Mucosa of stomach (tissue), 1 donor: ENCODE measurements at regions not wholly inside any gene's neighbourhood (a gene's known extent, or its start where the extent isn't known, plus 50 kb on each side); places are given as distances from the start of the nearest gene placed in this dataset.

ENCODE experiments used
- H3K27me3 ChIP-seq: one replicate; pipeline ENCODE4 v1.7.0; 2013; ENCODE audit warnings: mild to moderate bottlenecking, low read length; ENCODE audit not compliant: control insufficient read depth, insufficient read depth
- H3K36me3 ChIP-seq: one replicate; pipeline ENCODE4 v1.7.0; 2013; ENCODE audit warnings: low read length; ENCODE audit not compliant: control insufficient read depth, insufficient read depth
- H3K4me1 ChIP-seq: one replicate; pipeline ENCODE4 v1.7.0; 2013; ENCODE audit warnings: mild to moderate bottlenecking, low read length; ENCODE audit not compliant: control insufficient read depth, insufficient read depth
- H3K4me3 ChIP-seq: one replicate; pipeline ENCODE4 v1.7.0; 2013; ENCODE audit warnings: low read length
- H3K9ac ChIP-seq: one replicate; pipeline ENCODE4 v1.7.0; 2013; ENCODE audit warnings: mild to moderate bottlenecking, low read length, moderate library complexity
- H3K9me3 ChIP-seq: one replicate; pipeline ENCODE4 v1.7.0; 2013; ENCODE audit warnings: mild to moderate bottlenecking, low read length, moderate library complexity; ENCODE audit not compliant: control insufficient read depth
- donor health status: Pancreatic carcinoma.

DNA sequence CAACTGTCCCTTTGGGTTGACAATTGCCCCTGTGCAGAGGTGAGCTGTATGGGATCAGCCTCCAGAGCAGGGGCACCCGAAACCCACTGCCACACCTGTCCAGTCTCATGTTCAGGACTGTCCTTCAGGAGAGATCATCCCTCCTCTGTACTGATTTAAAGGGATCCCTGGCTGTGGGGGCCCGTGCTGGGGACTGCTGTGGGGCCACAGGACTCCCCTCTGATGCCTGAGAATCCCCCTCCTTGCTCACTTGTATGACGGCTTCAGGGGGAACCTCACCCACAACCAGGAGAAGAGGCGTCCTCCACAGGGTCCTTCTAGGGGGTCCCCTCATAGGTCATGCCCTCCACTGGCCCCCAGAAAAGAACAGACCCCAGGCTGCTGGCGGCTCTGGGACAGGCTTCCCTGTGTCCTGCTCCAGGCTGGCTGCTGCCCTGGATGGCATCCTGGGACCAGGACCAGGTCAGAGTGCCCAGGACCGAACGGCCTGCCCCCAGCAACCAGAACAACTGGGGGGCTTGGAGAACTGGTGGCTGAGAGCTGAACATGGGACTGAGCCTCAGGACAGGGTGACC lies 77.5 kb upstream of the ACTRT2 start:
- peaks cover 6% of the 10 kb centered on the region for H3K9me3 ChIP-seq
- H3K9ac ChIP-seq: no peak overlapping the region
- H3K4me3 ChIP-seq: no peak overlapping the region
- H3K36me3 ChIP-seq: no peaks in the 10 kb centered on the region
- H3K4me1 ChIP-seq: no peaks in the 10 kb centered on the region
- no peaks in the 10 kb centered on the region for H3K27me3 ChIP-seq

GRCh38 chr1:2944705-2945104 lies 76.6 kb upstream of the ACTRT2 start:
- H3K36me3 ChIP-seq: no peaks in the 10 kb centered on the region
- peaks cover 6% of the 10 kb centered on the region for H3K9me3 ChIP-seq
- H3K27me3 ChIP-seq: no peaks in the 10 kb centered on the region
- H3K4me1 ChIP-seq: no peaks in the 10 kb centered on the region
- H3K9ac ChIP-seq: no peak overlapping the region
- H3K4me3 ChIP-seq: no peak overlapping the region

GRCh38 chr1:2945821-2946231 lies 75.4 kb upstream of the ACTRT2 start:
- H3K27me3 ChIP-seq: no peaks in the 10 kb centered on the region
- no peak overlapping the region for H3K4me3 ChIP-seq
- no peaks in the 10 kb centered on the region for H3K36me3 ChIP-seq
- H3K4me1 ChIP-seq: no peaks in the 10 kb centered on the region
- peaks cover 5% of the 10 kb centered on the region for H3K9me3 ChIP-seq
- H3K9ac ChIP-seq: no peak overlapping the region

DNA sequence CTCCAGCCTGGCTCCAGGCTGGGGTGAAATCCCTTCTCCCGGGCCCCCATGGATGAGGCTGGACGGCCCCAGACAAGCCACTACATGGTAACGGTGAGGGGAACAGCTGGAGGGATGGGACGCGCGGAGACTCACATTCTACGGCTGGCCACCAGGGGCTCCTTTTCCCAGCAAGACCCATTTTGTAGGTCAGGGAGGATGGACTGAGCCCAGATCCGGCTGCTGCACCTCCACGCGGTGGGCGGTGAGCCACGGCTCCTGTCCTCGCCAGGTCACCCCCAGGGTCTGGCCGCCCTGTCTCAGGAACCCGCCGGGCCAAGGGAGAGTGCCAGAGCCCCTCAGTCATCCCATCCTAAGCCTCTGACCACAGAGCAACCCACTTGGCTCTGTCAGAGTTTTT lies 75.0 kb upstream of the ACTRT2 start:
- Histone ChIP-seq H3K36me3 (no peaks in the 10 kb centered on the region), H3K9ac (no peak overlapping the region), H3K27me3 (no peaks in the 10 kb centered on the region), H3K4me3 (no peak overlapping the region), H3K4me1 (no peaks in the 10 kb centered on the region), H3K9me3 (peaks cover under 1% of the 10 kb centered on the region)

DNA sequence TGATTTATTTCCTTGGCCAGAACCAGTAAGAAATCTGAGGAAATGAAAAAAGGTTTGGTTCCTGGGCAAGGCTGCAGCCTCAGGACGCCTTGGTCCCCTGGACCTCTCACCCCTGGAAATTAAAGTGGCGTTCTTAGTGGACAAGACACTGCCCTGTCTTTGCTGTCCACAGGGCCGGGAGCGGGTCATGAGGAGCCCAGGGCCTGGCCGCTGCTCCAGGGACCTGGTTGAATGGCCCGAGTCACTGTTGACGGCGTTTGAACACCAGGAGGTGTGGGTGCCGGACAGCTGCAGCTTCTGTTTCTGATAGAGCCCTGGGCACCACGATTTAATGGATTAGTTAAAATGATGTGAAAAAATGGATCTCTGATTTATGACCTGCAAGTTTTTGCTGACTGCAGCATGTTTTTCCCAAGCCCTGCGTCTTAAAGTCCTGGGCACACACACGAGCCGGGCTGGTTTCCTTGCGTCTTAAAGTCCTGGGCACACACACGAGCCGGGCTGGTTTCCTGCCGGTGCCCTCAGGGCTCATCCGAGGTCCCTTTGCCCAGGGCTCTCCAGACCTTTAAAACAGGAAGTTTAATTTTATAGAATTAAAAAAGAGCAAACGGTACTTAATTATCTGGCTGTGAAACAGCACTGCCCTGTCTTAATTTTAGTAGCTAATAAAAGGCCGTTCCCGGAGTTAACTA lies 74.1 kb upstream of the ACTRT2 start:
- H3K9ac ChIP-seq: no peak overlapping the region
- no peaks in the 10 kb centered on the region for H3K36me3 ChIP-seq
- H3K27me3 ChIP-seq: no peaks in the 10 kb centered on the region
- H3K4me1 ChIP-seq: no peaks in the 10 kb centered on the region
- H3K9me3 ChIP-seq: no peaks in the 10 kb centered on the region
- no peak overlapping the region for H3K4me3 ChIP-seq

GRCh38 chr1:2948001-2948750 lies 73.1 kb upstream of the ACTRT2 start:
- Histone ChIP-seq H3K36me3 (no peaks in the 10 kb centered on the region), H3K9ac (no peak overlapping the region), H3K9me3 (no peaks in the 10 kb centered on the region), H3K27me3 (no peaks in the 10 kb centered on the region), H3K4me1 (no peaks in the 10 kb centered on the region), H3K4me3 (no peak overlapping the region)

- Histone ChIP-seq H3K4me1 (no peaks in the 10 kb centered on the region), H3K9me3 (no peaks in the 10 kb centered on the region), H3K4me3 (no peak overlapping the region), H3K36me3 (no peaks in the 10 kb centered on the region), H3K27me3 (no peaks in the 10 kb centered on the region), H3K9ac (no peak overlapping the region)
These were observed 72.3 kb upstream of the ACTRT2 start for GRCh38 chr1:2948751-2949680.

DNA sequence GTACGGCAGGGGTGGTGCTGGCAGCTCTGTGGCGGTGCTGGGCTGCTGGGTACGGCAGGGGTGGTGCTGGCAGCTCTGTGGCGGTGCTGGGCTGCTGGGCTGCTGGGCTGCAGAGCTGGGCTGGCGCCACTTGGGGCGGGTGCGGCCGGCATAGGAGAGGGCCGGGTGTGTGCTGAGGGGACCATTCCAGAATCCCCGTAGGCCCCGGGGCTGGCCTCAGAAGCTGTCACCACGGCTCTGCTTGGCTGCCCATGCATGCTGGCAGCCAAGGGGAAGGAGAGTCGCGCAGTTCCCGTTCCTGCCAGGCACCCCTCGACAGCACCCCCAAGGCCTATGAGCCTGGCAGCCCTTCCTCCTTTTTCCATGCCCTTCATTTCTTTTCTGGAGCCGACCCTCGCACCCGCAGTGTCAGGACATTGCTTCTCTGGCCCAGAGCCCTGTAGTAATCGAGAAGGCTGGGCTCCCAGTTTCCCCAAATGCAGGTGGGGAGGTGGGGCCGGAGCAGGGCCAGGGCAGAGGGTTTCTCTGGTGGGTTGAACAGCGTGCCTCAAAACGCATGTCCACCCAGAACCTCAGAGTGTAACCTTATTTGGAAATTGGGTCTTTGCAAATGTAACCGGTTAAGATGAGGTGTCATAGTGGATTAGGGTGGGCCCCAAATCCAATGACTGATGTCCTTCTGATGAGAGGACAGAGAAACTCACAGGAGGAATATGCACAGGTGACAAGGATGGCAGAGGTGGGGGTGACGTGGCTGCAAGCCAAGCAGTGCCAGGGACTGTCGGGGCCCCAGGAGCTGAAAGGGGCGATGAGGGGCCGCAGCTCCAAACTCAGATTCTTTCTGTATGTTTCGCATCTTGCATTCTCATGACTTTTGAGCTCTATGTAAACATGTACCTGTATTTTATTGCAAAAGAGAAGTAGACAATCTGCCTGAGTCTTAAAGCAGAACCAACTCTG lies 71.0 kb upstream of the ACTRT2 start:
- H3K36me3 ChIP-seq: no peaks in the 10 kb centered on the region
- no peaks in the 10 kb centered on the region for H3K27me3 ChIP-seq
- H3K4me1 ChIP-seq: no peaks in the 10 kb centered on the region
- no peak overlapping the region for H3K4me3 ChIP-seq
- H3K9ac ChIP-seq: no peak overlapping the region
- H3K9me3 ChIP-seq: no peaks in the 10 kb centered on the region

DNA sequence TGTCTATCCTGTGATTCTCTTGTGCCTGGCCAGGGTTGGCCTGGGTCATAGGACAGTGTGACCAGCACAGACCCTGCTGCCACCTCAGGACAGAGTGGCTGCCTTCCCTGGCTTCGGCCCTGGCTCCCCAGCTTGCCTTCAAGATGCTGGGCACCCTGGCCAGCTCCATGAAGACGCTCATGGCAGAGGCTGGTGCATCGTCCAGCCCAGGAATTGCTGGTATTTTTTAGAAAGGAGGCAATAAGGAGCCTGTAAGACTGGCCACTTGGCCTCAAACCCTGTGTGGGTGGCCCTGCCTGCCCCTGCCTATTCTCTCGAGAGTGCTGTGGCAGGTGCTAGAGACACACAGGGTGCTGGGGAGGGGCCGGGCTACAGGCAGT lies 70.4 kb upstream of the ACTRT2 start:
- Histone ChIP-seq H3K4me3 (no peak overlapping the region), H3K36me3 (no peaks in the 10 kb centered on the region), H3K9ac (no peak overlapping the region), H3K4me1 (no peaks in the 10 kb centered on the region), H3K27me3 (no peaks in the 10 kb centered on the region), H3K9me3 (no peaks in the 10 kb centered on the region)

DNA sequence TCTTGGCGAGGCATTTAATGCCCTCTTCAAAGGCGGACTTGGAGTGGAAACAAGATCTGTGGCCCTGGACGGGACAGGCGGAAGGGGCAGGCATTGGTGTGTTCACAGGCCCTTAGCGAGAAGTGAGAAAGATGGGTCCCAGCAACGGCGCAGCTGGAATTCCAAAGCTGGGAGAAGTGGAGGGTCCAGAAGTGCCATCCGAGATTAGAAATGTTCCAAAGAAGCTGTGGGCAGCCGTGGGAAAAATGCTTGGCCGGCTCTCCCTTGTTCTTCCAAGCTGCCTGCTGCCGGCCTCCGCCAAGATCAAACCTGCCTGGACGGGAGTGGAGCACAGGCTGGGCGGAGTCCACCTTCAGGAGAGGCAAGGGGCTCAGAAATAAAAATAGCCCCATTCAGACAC lies 69.4 kb upstream of the ACTRT2 start:
- Histone ChIP-seq H3K27me3 (no peaks in the 10 kb centered on the region), H3K36me3 (no peaks in the 10 kb centered on the region), H3K9me3 (no peaks in the 10 kb centered on the region), H3K9ac (no peak overlapping the region), H3K4me3 (no peak overlapping the region), H3K4me1 (no peaks in the 10 kb centered on the region)

- H3K36me3 ChIP-seq: no peaks in the 10 kb centered on the region
- H3K27me3 ChIP-seq: no peaks in the 10 kb centered on the region
- H3K9me3 ChIP-seq: no peaks in the 10 kb centered on the region
These were observed 68.9 kb upstream of the ACTRT2 start for GRCh38 chr1:2952371-2952770.

More at GRCh38 chr1:2952371-2952770, 68.9 kb upstream of the ACTRT2 start:
- no peaks in the 10 kb centered on the region for H3K4me1 ChIP-seq
- H3K9ac ChIP-seq: no peak overlapping the region
- no peak overlapping the region for H3K4me3 ChIP-seq
